ENCODE measurements at regions not wholly inside any gene's neighbourhood (a gene's known extent, or its start where the extent isn't known, plus 50 kb on each side); places are given as distances from the start of the nearest gene placed in this dataset.

DNA sequence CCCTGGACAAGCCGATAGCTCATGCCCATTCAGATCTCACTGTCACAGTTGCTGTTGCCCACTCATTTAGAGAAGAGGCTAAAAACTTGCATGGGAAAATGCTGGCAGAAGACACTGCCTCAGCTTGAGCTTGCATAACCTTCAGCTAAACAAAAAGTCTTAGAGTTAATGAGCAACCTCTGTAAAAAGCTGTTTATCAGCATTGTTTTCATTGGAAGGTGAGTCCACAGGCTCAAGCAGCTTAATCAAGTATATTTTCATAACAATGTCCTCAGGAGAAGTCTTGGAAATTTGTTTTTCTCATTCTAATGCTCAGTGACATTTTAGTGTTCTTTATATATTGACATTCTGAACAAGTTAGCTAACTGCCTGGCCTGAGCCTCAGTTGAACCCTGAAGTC lies 872.9 kb downstream of the TMTC2 start:
- TF ChIP-seq, protein P1, sequence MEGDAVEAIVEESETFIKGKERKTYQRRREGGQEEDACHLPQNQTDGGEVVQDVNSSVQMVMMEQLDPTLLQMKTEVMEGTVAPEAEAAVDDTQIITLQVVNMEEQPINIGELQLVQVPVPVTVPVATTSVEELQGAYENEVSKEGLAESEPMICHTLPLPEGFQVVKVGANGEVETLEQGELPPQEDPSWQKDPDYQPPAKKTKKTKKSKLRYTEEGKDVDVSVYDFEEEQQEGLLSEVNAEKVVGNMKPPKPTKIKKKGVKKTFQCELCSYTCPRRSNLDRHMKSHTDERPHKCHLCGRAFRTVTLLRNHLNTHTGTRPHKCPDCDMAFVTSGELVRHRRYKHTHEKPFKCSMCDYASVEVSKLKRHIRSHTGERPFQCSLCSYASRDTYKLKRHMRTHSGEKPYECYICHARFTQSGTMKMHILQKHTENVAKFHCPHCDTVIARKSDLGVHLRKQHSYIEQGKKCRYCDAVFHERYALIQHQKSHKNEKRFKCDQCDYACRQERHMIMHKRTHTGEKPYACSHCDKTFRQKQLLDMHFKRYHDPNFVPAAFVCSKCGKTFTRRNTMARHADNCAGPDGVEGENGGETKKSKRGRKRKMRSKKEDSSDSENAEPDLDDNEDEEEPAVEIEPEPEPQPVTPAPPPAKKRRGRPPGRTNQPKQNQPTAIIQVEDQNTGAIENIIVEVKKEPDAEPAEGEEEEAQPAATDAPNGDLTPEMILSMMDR (IDR thresholded peaks at IDR 0.05) = no peak
- TF ChIP-seq POLR2A (IDR thresholded peaks at IDR 0.05) = no peak
